Activated CD4-positive, alpha-beta T cell treated with anti-CD3 and anti-CD28 coated beads, Interleukin-10, Interleukin-2, amounts not matched to agents 100 ng/mL and 50 ng/mL, durations not matched to agents 16 hours and 8 hours (primary cell): ENCODE measurements at regions not wholly inside any gene's neighbourhood (a gene's known extent, or its start where the extent isn't known, plus 50 kb on each side); places are given as distances from the start of the nearest gene placed in this dataset.

Experiments used
- DNase-seq: peaks from one replicate; pipeline ENCODE4 v3.0.0-alpha.2; 2020

DNA sequence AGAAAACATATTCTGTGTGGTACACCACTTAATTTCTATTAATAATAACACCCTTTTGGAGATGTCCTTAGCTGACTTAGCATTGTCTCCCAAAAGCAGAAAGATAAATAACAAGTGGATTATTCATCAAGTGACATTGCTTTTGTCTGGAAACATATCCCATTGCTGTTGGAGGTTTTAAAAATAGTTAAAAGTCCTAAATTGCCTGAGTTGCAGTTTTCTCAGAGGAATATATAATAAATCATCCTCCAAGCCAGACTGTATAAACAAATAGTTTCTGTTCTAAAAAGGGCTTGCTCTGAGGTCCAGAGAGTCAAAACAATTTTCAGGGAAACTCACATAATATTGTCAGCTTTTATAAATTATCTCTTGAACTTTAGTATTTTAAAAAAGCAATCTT is 60.4 kb upstream of the CD96 start:
- no peak for DNase-seq

DNA sequence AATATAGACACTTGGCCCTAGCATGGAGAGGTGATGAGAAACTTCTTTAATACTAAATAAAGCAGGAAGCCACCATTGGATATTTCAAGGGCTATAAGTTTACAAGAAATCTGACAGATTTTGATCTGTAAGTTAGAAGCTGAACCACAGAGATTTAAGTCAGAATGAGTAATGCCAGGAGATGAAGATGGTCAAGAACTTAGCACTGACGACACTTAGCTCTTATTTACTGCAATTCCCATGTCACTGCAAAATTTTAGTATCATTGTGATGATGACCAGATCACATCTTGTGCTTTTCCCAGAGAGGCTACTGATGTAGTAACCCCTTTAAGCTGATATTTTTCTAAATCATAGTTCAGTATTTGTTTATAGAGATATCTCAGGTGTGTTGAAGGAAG is 59.4 kb upstream of the CD96 start:
- DNase-seq: no peak

GRCh38 chr3:111485086-111485485 is 56.9 kb upstream of the CD96 start:
- no peak for DNase-seq
